B cell (primary cell): ENCODE measurements at regions not wholly inside any gene's neighbourhood (a gene's known extent, or its start where the extent isn't known, plus 50 kb on each side); places are given as distances from the start of the nearest gene placed in this dataset.

Experiments
- ATAC-seq: fragments of 200-7000 bp; cut with Tn5 transposase; one replicate; pipeline ENCODE4 v1.10.0; 2021; ENCODE audit warnings: low read depth, mild to moderate bottlenecking, moderate number of reproducible peaks, moderate library complexity
- CTCF ChIA-PET: fragments of 350-600 bp; sonication (Branson Sonifier 250); formaldehyde crosslinking; loops from one replicate; lab custom pipeline; 2021; ENCODE audit warnings: antibody characterized with exemption, inconsistent platforms; lab: Charles Lee
- POLR2A ChIA-PET: fragments of 350-600 bp; sonication (Branson Sonifier 250); formaldehyde crosslinking; loops from one replicate; lab custom pipeline; 2021; ENCODE audit warnings: antibody characterized with exemption; lab: Charles Lee
- DNase-seq: peaks from one replicate; pipeline ENCODE4 v3.0.0; 2013
- H2AFZ ChIP-seq: 2 replicates; pipeline ENCODE4 v1.6.1; 2012; ENCODE audit warnings: mild to moderate bottlenecking, low read depth, low read length; ENCODE audit not compliant: insufficient read depth, poor library complexity, severe bottlenecking
- H3K27ac ChIP-seq, 2 donors: 1 replicate in 1 of 2; 2 replicates in 1 of 2; pipeline ENCODE4 v1.5.1; 2012 to 2013; ENCODE audit warnings: low read length in 2 of 2, mild to moderate bottlenecking in 2 of 2, moderate library complexity in 1 of 2
- H3K27me3 ChIP-seq, 4 experiments: fragments of 200-600 bp in 1 of 4; sonication (generic) in 1 of 4; replicated peaks in 1 of 4; 1 replicate in 2 of 4; 2 replicates in 2 of 4; pipeline versions ENCODE4 v1.6.1 to v1.7.0; 2013 to 2016; ENCODE audit warnings: low read length in 3 of 4, mild to moderate bottlenecking in 2 of 4, mixed read lengths in 1 of 4, moderate library complexity in 1 of 4; ENCODE audit not compliant: insufficient read depth in 4 of 4, control insufficient read depth in 3 of 4; ENCODE audit errors: control extremely low read depth in 1 of 4
- H3K36me3 ChIP-seq, 2 experiments: replicated peaks in 1 of 2; 1 replicate in 1 of 2; 2 replicates in 1 of 2; pipeline versions ENCODE4 v1.6.1 to v1.7.1; 2013; ENCODE audit warnings: low read length in 1 of 2; ENCODE audit not compliant: insufficient read depth in 2 of 2, control insufficient read depth in 1 of 2; ENCODE audit errors: control extremely low read depth in 1 of 2, extremely low read depth in 1 of 2
- H3K4me1 ChIP-seq, 2 donors: fragments of 200-600 bp in 1 of 2; sonication (generic) in 1 of 2; 1 replicate in 1 of 2; 2 replicates in 1 of 2; pipeline versions ENCODE4 v1.5.1 to v1.6.1; 2013 to 2017; ENCODE audit warnings: low read length in 2 of 2; ENCODE audit not compliant: control insufficient read depth in 2 of 2, insufficient read depth in 2 of 2
- H3K4me2 ChIP-seq: replicated peaks from 2 replicates; pipeline ENCODE3; 2012; ENCODE audit warnings: mild to moderate bottlenecking, low read depth, low read length; ENCODE audit not compliant: poor library complexity, severe bottlenecking
- H3K4me3 ChIP-seq, 5 experiments: fragments of 200-600 bp in 1 of 5; sonication (generic) in 1 of 5; 1 replicate in 3 of 5; 2 replicates in 2 of 5; pipeline versions ENCODE4 v1.5.1 to v1.7.0; 2011 to 2016; ENCODE audit warnings: low read length in 4 of 5, mild to moderate bottlenecking in 4 of 5, low read depth in 2 of 5, control low read depth in 1 of 5, moderate library complexity in 1 of 5; ENCODE audit not compliant: insufficient read depth in 1 of 5; ENCODE audit errors: control extremely low read depth in 1 of 5, extremely low read depth in 1 of 5
- H3K79me2 ChIP-seq: fragments of 200-600 bp; sonication (generic); one replicate; pipeline ENCODE4 v1.6.0; 2016; ENCODE audit warnings: low read length; ENCODE audit not compliant: control insufficient read depth, insufficient read depth
- H3K9ac ChIP-seq: fragments of 200-600 bp; sonication (generic); 2 replicates; pipeline ENCODE4 v1.6.1; 2017; ENCODE audit warnings: mild to moderate bottlenecking, low read length, moderate library complexity
- H3K9me3 ChIP-seq, 3 donors: one replicate each; pipeline versions ENCODE4 v1.6.1 to v1.7.1; 2013; ENCODE audit warnings: low read length in 2 of 3; ENCODE audit not compliant: control insufficient read depth in 2 of 3, insufficient read depth in 1 of 3; ENCODE audit errors: control extremely low read depth in 1 of 3
- H4K20me1 ChIP-seq: 2 replicates; pipeline ENCODE4 v1.6.0; 2012; ENCODE audit warnings: mild to moderate bottlenecking, low read length; ENCODE audit not compliant: insufficient read depth, control insufficient read depth, poor library complexity, severe bottlenecking
- H3K27ac Mint-ChIP-seq: one replicate; pipeline ENCODE4 v1.8.0; 2021; ENCODE audit warnings: mixed read lengths
- H3K27me3 Mint-ChIP-seq: one replicate; pipeline ENCODE4 v1.8.0; 2021; ENCODE audit warnings: mixed read lengths
- H3K4me1 Mint-ChIP-seq: one replicate; pipeline ENCODE4 v1.8.0; 2021; ENCODE audit warnings: mixed read lengths
- H3K4me3 Mint-ChIP-seq: one replicate; pipeline ENCODE4 v1.8.0; 2021; ENCODE audit warnings: mixed read lengths
- H3K9me3 Mint-ChIP-seq: one replicate; pipeline ENCODE4 v1.8.0; 2022; ENCODE audit warnings: mixed read lengths; ENCODE audit not compliant: insufficient read depth
- CTCF ChIP-seq: fragments of 200-600 bp; IDR thresholded peaks from one replicate; pipeline ENCODE4 v1.8.0; 2022; ENCODE audit warnings: antibody characterized with exemption, mild to moderate bottlenecking
- EZH2 ChIP-seq: IDR thresholded peaks from 2 replicates; pipeline ENCODE4 v1.6.1; 2012; ENCODE audit warnings: borderline replicate concordance, low read depth, mild to moderate bottlenecking, moderate library complexity, low read length; ENCODE audit not compliant: insufficient read depth, poor library complexity, severe bottlenecking
- WGBS: methylation state at CpG from one replicate; pipeline ENCODE4 v1.1.5; 2013; ENCODE audit warnings: missing lambda C conversion rate; ENCODE audit not compliant: insufficient coverage; 5-methylcytosine and 5-hydroxymethylcytosine counted together
- intact Hi-C: fragments of 100-400 bp; cut with micrococcal nuclease; formaldehyde crosslinking; loops from one replicate; pipeline ENCODE4 v1.10.0; 2022

GRCh38 chr4:165613581-165613980, 234.8 kb downstream of the CPE start:
- TF ChIP-seq CTCF (no peak), EZH2 (no peak)
- ATAC-seq: no peak
- no CpG with 5 or more reads among the region's 2 CpGs for WGBS

GRCh38 chr4:165620913-165621312, 242.1 kb downstream of the CPE start:
- Mint-ChIP-seq H3K4me1 (no peaks in the 10 kb centered on the region), H3K9me3 (no peaks in the 10 kb centered on the region), H3K27me3 (no peaks in the 10 kb centered on the region), H3K27ac (no peak overlapping the region), H3K4me3 (no peak overlapping the region)
- TF ChIP-seq EZH2 (no peak), CTCF (no peak)
- DNase-seq (no peak), ATAC-seq (no peak)
- WGBS: no CpG with 5 or more reads among the region's 3 CpGs
- Histone ChIP-seq H2AFZ (no peak overlapping the region), H3K79me2 (no peaks in the 10 kb centered on the region), H3K4me3 (no peak overlapping the region), H3K4me1 (no peaks in the 10 kb centered on the region), H3K4me2 (no peak overlapping the region), H3K9ac (no peak overlapping the region), H3K27me3 (no peaks in the 10 kb centered on the region), H3K27ac (no peak overlapping the region), H3K9me3 (no peaks in the 10 kb centered on the region), H3K36me3 (no peaks in the 10 kb centered on the region), H4K20me1 (no peaks in the 10 kb centered on the region)
- POLR2A ChIA-PET: no interaction called here
- intact Hi-C loops: no loop called here
- CTCF ChIA-PET: no interaction called here

More at GRCh38 chr4:165613581-165613980, 234.8 kb downstream of the CPE start:
- H2AFZ ChIP-seq: no peak overlapping the region
- no peaks in the 10 kb centered on the region for H3K9me3 Mint-ChIP-seq
- no peaks in the 10 kb centered on the region for H3K27me3 Mint-ChIP-seq
- H3K79me2 ChIP-seq: no peaks in the 10 kb centered on the region
- H3K27me3 ChIP-seq: no peaks in the 10 kb centered on the region
- intact Hi-C loops: no loop called here
- ChIA-PET POLR2A (no interaction called here), CTCF (no interaction called here)
- no peak overlapping the region for H3K27ac ChIP-seq
- no peak for DNase-seq
- no peaks in the 10 kb centered on the region for H3K9me3 ChIP-seq
- no peak overlapping the region for H3K4me2 ChIP-seq
- no peak overlapping the region for H3K27ac Mint-ChIP-seq
- H3K4me3 Mint-ChIP-seq: no peak overlapping the region
- H3K36me3 ChIP-seq: no peaks in the 10 kb centered on the region
- no peaks in the 10 kb centered on the region for H4K20me1 ChIP-seq
- H3K4me3 ChIP-seq: no peak overlapping the region
- no peak overlapping the region for H3K9ac ChIP-seq
- no peaks in the 10 kb centered on the region for H3K4me1 Mint-ChIP-seq
- H3K4me1 ChIP-seq: no peaks in the 10 kb centered on the region
